Thoracic aorta (tissue), 2 donors: ENCODE measurements at regions not wholly inside any gene's neighbourhood (a gene's known extent, or its start where the extent isn't known, plus 50 kb on each side); places are given as distances from the start of the nearest gene placed in this dataset.

Experiments used
- ATAC-seq: fragments of 150-250 bp; one replicate; pipeline ENCODE4 v1.8.0; 2017; ENCODE audit warnings: low read depth; ENCODE audit not compliant: insufficient number of reproducible peaks, low FRiP score
- DNase-seq: peaks from one replicate; pipeline ENCODE4 v3.0.0-alpha.2; 2020; ENCODE audit warnings: low spot score
- H3K27ac ChIP-seq, 2 donors: fragments of 200-600 bp; sonication (generic); 1 replicate in 1 of 2; 2 replicates in 1 of 2; pipeline ENCODE4 v1.5.1; 2016; ENCODE audit warnings: mild to moderate bottlenecking in 2 of 2, moderate library complexity in 2 of 2
- H3K27me3 ChIP-seq: fragments of 200-600 bp; sonication (generic); replicated peaks from 2 replicates; pipeline ENCODE4 v1.6.0; 2016; ENCODE audit warnings: mild to moderate bottlenecking; ENCODE audit not compliant: insufficient read depth
- H3K36me3 ChIP-seq: fragments of 200-600 bp; sonication (generic); one replicate; pipeline ENCODE4 v1.5.1; 2016
- H3K4me1 ChIP-seq, 2 donors: fragments of 200-600 bp; sonication (generic); 1 replicate in 1 of 2; 2 replicates in 1 of 2; pipeline versions ENCODE4 v1.5.1 to v1.6.0; 2016; ENCODE audit warnings: low read depth in 2 of 2, mild to moderate bottlenecking in 1 of 2; ENCODE audit not compliant: control insufficient read depth in 1 of 2
- H3K4me3 ChIP-seq: fragments of 200-600 bp; sonication (generic); 2 replicates; pipeline ENCODE4 v1.5.1; 2016; ENCODE audit warnings: mild to moderate bottlenecking
- H3K9me3 ChIP-seq: fragments of 200-600 bp; sonication (generic); 2 replicates; pipeline ENCODE4 v1.5.1; 2016
- CTCF ChIP-seq: fragments of 200-600 bp; sonication (generic); IDR thresholded peaks from one replicate; pipeline ENCODE4 v1.5.1; 2019; ENCODE audit warnings: antibody characterized with exemption

- Histone ChIP-seq H3K9me3 (no peaks in the 10 kb centered on the region), H3K36me3 (no peaks in the 10 kb centered on the region), H3K4me3 (no peak overlapping the region), H3K4me1 (peaks cover 0 to 1% of the 10 kb centered on the region in 2 donors), H3K27me3 (no peaks in the 10 kb centered on the region), H3K27ac (no peak overlapping the region)
- ATAC-seq (no peak), DNase-seq (no peak)
- no peak for TF ChIP-seq CTCF
Observed at GRCh38 chr5:122607818-122608217, 167.1 kb upstream of the SNX2 start.

GRCh38 chr5:122608222-122608621, 166.7 kb upstream of the SNX2 start:
- Histone ChIP-seq H3K4me1 (no peaks in the 10 kb centered on the region), H3K27ac (no peak overlapping the region)
- no peak for ATAC-seq

GRCh38 chr5:122611406-122611805, 163.5 kb upstream of the SNX2 start:
- H3K9me3 ChIP-seq, result no peaks in the 10 kb centered on the region
- no peak overlapping the region for H3K4me3 ChIP-seq
- H3K27ac ChIP-seq, result no peak overlapping the region
- TF ChIP-seq CTCF, result no peak
- DNase-seq (no peak), ATAC-seq (no peak)
- no peaks in the 10 kb centered on the region for H3K36me3 ChIP-seq
- no peaks in the 10 kb centered on the region for H3K4me1 ChIP-seq
- H3K27me3 ChIP-seq, result no peaks in the 10 kb centered on the region

More at GRCh38 chr5:122608222-122608621, 166.7 kb upstream of the SNX2 start:
- Histone ChIP-seq H3K36me3 (no peaks in the 10 kb centered on the region), H3K9me3 (no peaks in the 10 kb centered on the region), H3K4me3 (no peak overlapping the region), H3K27me3 (no peaks in the 10 kb centered on the region)
- no peak for DNase-seq
- TF ChIP-seq CTCF, result no peak

- no peak for TF ChIP-seq CTCF
Observed at GRCh38 chr5:122612901-122613300, 162.0 kb upstream of the SNX2 start.

GRCh38 chr5:122615146-122615545, 159.7 kb upstream of the SNX2 start:
- no peaks in the 10 kb centered on the region for H3K27me3 ChIP-seq
- no peak for TF ChIP-seq CTCF
- DNase-seq (no peak), ATAC-seq (no peak)
- H3K27ac ChIP-seq, result no peak overlapping the region
- H3K36me3 ChIP-seq, result no peaks in the 10 kb centered on the region
- no peaks in the 10 kb centered on the region for H3K4me1 ChIP-seq
- H3K4me3 ChIP-seq, result no peak overlapping the region
- no peaks in the 10 kb centered on the region for H3K9me3 ChIP-seq

More at GRCh38 chr5:122612901-122613300, 162.0 kb upstream of the SNX2 start:
- ATAC-seq (no peak), DNase-seq (no peak)
- Histone ChIP-seq H3K4me3 (no peak overlapping the region), H3K27me3 (no peaks in the 10 kb centered on the region), H3K36me3 (no peaks in the 10 kb centered on the region), H3K27ac (no peak overlapping the region), H3K9me3 (no peaks in the 10 kb centered on the region), H3K4me1 (no peaks in the 10 kb centered on the region)
